ENCODE measurements at regions not wholly inside any gene's neighbourhood (a gene's known extent, or its start where the extent isn't known, plus 50 kb on each side); places are given as distances from the start of the nearest gene placed in this dataset.

- Mint-ChIP-seq H3K27ac (ENCODE audit: unreplicated experiment) (no peak overlapping the region), H3K4me1 (ENCODE audit: low read depth) (no peaks in the 10 kb centered on the region)
- TF ChIP-seq, protein P1, sequence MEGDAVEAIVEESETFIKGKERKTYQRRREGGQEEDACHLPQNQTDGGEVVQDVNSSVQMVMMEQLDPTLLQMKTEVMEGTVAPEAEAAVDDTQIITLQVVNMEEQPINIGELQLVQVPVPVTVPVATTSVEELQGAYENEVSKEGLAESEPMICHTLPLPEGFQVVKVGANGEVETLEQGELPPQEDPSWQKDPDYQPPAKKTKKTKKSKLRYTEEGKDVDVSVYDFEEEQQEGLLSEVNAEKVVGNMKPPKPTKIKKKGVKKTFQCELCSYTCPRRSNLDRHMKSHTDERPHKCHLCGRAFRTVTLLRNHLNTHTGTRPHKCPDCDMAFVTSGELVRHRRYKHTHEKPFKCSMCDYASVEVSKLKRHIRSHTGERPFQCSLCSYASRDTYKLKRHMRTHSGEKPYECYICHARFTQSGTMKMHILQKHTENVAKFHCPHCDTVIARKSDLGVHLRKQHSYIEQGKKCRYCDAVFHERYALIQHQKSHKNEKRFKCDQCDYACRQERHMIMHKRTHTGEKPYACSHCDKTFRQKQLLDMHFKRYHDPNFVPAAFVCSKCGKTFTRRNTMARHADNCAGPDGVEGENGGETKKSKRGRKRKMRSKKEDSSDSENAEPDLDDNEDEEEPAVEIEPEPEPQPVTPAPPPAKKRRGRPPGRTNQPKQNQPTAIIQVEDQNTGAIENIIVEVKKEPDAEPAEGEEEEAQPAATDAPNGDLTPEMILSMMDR (IDR thresholded peaks at IDR 0.05) = no peak
Measured at GRCh38 chr3:28138043-28138610, 103.3 kb upstream of the CMC1 start.

GRCh38 chr3:28139288-28139687 lies 102.1 kb upstream of the CMC1 start:
- H3K4me1 Mint-ChIP-seq (ENCODE audit: low read depth) = no peaks in the 10 kb centered on the region

More at GRCh38 chr3:28138043-28138610, 103.3 kb upstream of the CMC1 start:
- Mint-ChIP-seq H3K27me3 (ENCODE audit: low read depth) (peaks cover 28% of the 10 kb centered on the region), H3K4me3 (ENCODE audit: unreplicated experiment) (no peak overlapping the region), H3K9me3 (ENCODE audit: low read depth) (no peaks in the 10 kb centered on the region), H3K36me3 (ENCODE audit: low read depth) (no peaks in the 10 kb centered on the region)
- DNase-seq (ENCODE audit: low spot score) = no peak

DNA sequence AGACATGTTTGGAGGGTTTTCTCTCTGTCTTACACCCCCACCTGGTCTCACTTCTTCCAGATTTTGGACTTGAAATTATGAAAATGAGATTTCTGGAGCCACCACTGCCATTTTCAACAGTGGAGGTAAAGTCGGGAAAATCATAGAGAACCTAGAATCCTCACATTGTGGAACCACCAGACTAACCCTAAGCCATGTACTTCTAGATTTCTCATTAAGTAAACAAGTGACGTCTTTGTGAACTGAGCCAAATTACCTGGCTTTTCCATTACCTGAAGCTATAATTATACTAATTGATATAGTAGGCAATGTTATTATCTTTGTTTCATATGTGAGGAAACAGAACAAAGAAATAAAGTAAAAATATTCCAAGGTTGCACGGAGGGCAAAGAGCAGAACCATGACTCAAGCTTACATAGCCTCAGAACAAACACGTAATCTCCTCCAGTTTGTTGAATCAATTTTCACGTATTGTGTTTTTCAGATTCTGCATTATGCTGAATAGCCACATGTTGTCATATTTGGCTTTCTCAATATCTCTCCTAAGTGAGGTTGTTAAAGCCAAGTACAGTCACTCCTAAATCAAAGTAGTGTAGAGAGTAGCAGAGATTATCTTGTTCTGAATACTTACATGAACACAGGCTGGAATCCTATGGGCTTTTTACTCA lies 101.3 kb upstream of the CMC1 start:
- H3K4me3 Mint-ChIP-seq (ENCODE audit: unreplicated experiment) = no peak overlapping the region
- TF ChIP-seq, protein P1 (IDR thresholded peaks at IDR 0.05) = no peak
- H3K36me3 Mint-ChIP-seq (ENCODE audit: low read depth) = no peaks in the 10 kb centered on the region
- H3K27me3 Mint-ChIP-seq (ENCODE audit: low read depth) = peaks cover 31% of the 10 kb centered on the region
- DNase-seq (ENCODE audit: low spot score) = no peak
- no peaks in the 10 kb centered on the region for H3K9me3 Mint-ChIP-seq (ENCODE audit: low read depth)
- H3K4me1 Mint-ChIP-seq (ENCODE audit: low read depth) = no peaks in the 10 kb centered on the region
- no peak overlapping the region for H3K27ac Mint-ChIP-seq (ENCODE audit: unreplicated experiment)

More at GRCh38 chr3:28139288-28139687, 102.1 kb upstream of the CMC1 start:
- no peak for DNase-seq (ENCODE audit: low spot score)
- Mint-ChIP-seq H3K27me3 (ENCODE audit: low read depth) (peaks cover 31% of the 10 kb centered on the region), H3K9me3 (ENCODE audit: low read depth) (no peaks in the 10 kb centered on the region), H3K4me3 (ENCODE audit: unreplicated experiment) (no peak overlapping the region), H3K36me3 (ENCODE audit: low read depth) (no peaks in the 10 kb centered on the region), H3K27ac (ENCODE audit: unreplicated experiment) (no peak overlapping the region)
- TF ChIP-seq, protein P1 (IDR thresholded peaks at IDR 0.05) = no peak

GRCh38 chr3:28140664-28141063 lies 100.8 kb upstream of the CMC1 start:
- Mint-ChIP-seq H3K36me3 (ENCODE audit: low read depth) (no peaks in the 10 kb centered on the region), H3K4me3 (ENCODE audit: unreplicated experiment) (no peak overlapping the region), H3K27me3 (ENCODE audit: low read depth) (peaks cover 31% of the 10 kb centered on the region), H3K4me1 (ENCODE audit: low read depth) (no peaks in the 10 kb centered on the region), H3K27ac (ENCODE audit: unreplicated experiment) (no peak overlapping the region), H3K9me3 (ENCODE audit: low read depth) (no peaks in the 10 kb centered on the region)
- TF ChIP-seq, protein P1 (IDR thresholded peaks at IDR 0.05) = no peak
- no peak for DNase-seq (ENCODE audit: low spot score)

DNA sequence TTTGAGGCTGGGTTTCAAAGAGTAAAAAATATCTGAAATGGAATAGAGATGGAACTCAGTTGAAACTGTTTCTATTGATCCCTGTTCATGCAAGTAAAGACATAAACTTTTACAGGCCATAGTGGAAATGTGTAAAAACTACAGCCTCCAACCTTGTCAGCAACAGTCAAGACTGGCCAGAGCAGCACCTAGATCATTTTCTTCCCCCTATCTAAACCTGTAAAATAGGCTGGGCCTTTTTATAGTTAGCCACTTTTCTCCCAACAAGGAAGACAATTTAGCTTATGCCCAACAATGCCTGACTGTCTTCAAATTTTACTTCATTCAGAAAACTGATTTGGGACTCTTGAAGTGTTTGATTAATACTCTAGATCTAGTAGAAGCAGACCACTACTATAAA lies 91.5 kb upstream of the CMC1 start:
- H3K27me3 Mint-ChIP-seq (ENCODE audit: low read depth) = peaks cover 7% of the 10 kb centered on the region
- H3K4me3 Mint-ChIP-seq (ENCODE audit: unreplicated experiment) = no peak overlapping the region
- no peaks in the 10 kb centered on the region for H3K4me1 Mint-ChIP-seq (ENCODE audit: low read depth)
- no peak overlapping the region for H3K27ac Mint-ChIP-seq (ENCODE audit: unreplicated experiment)
- DNase-seq (ENCODE audit: low spot score) = no peak
- peaks cover 2% of the 10 kb centered on the region for H3K36me3 Mint-ChIP-seq (ENCODE audit: low read depth)
- H3K9me3 Mint-ChIP-seq (ENCODE audit: low read depth) = peaks cover 8% of the 10 kb centered on the region
- TF ChIP-seq, protein P1 (IDR thresholded peaks at IDR 0.05) = no peak
